IMR-90 (cell line): ENCODE measurements at regions not wholly inside any gene's neighbourhood (a gene's known extent, or its start where the extent isn't known, plus 50 kb on each side); places are given as distances from the start of the nearest gene placed in this dataset.

Experiments used
- ATAC-seq: fragments of 200-7000 bp; cut with Tn5 transposase; 2 replicates; pipeline ENCODE4 v1.9.1; 2020; ENCODE audit warnings: low read depth, mild to moderate bottlenecking, moderate library complexity
- BruUV-seq: library from RNA; stranded (reverse); fragments of 400-500 nt; replicated peaks from 2 replicates; lab custom pipeline; 2021; lab: Mats Ljungman, UMichigan
- CTCF ChIA-PET: fragments of 300-600 bp; formaldehyde crosslinking; extraction: SDS; loops from one replicate; lab custom pipeline; 2021; ENCODE audit warnings: antibody characterized with exemption; lab: Yijun Ruan, JAX
- POLR2A ChIA-PET: fragments of 300-600 bp; sonication (Branson Sonifier 250); formaldehyde crosslinking; loops from one replicate; lab custom pipeline; 2022; ENCODE audit warnings: antibody characterized with exemption; ENCODE audit not compliant: unreplicated experiment; lab: Charles Lee
- DNase-seq: peaks from one replicate; pipeline ENCODE4 v3.0.0; 2013
- H2AFZ ChIP-seq: replicated peaks from 2 replicates; pipeline ENCODE3; 2013; ENCODE audit warnings: low read length, mild to moderate bottlenecking; ENCODE audit not compliant: poor library complexity
- H2AK5ac ChIP-seq: 2 replicates; pipeline ENCODE4 v1.6.1; 2013; ENCODE audit warnings: low read depth, low read length, inconsistent platforms
- H2AK9ac ChIP-seq: replicated peaks from 2 replicates; pipeline ENCODE3; 2013; ENCODE audit warnings: mild to moderate bottlenecking, low read depth, low read length, moderate library complexity; ENCODE audit not compliant: poor library complexity
- H2BK120ac ChIP-seq: 2 replicates; pipeline ENCODE4 v1.6.1; 2013; ENCODE audit warnings: low read depth, low read length, inconsistent platforms
- H2BK15ac ChIP-seq: 3 replicates; pipeline ENCODE4 v1.6.1; 2013; ENCODE audit warnings: low read depth, low read length, inconsistent platforms
- H2BK20ac ChIP-seq: 2 replicates; pipeline ENCODE4 v1.6.1; 2013; ENCODE audit warnings: low read depth, mild to moderate bottlenecking, inconsistent platforms, low read length, moderate library complexity
- H2BK5ac ChIP-seq: 2 replicates; pipeline ENCODE4 v1.6.1; 2013; ENCODE audit warnings: mild to moderate bottlenecking, low read depth, low read length, inconsistent platforms; ENCODE audit not compliant: poor library complexity, severe bottlenecking
- H3K14ac ChIP-seq: replicated peaks from 2 replicates; pipeline ENCODE4 v1.6.1; 2013; ENCODE audit warnings: low read depth, low read length, inconsistent platforms
- H3K18ac ChIP-seq: 2 replicates; pipeline ENCODE4 v1.6.1; 2013; ENCODE audit warnings: low read depth, low read length, control low read depth
- H3K23ac ChIP-seq: 2 replicates; pipeline ENCODE4 v1.6.1; 2013; ENCODE audit warnings: low read depth, low read length, inconsistent platforms
- H3K27ac ChIP-seq: 2 replicates; pipeline ENCODE4 v1.5.1; 2013; ENCODE audit warnings: mild to moderate bottlenecking, control low read depth, low read length; ENCODE audit not compliant: insufficient read depth
- H3K27me3 ChIP-seq: 2 replicates; pipeline ENCODE4 v1.6.1; 2013; ENCODE audit warnings: low read length; ENCODE audit not compliant: control insufficient read depth, insufficient read depth
- H3K36me3 ChIP-seq: 2 replicates; pipeline ENCODE4 v1.6.1; 2013; ENCODE audit warnings: low read length, mixed read lengths; ENCODE audit not compliant: control insufficient read depth, insufficient read depth
- H3K4ac ChIP-seq: 2 replicates; pipeline ENCODE4 v1.6.1; 2013; ENCODE audit warnings: low read depth, low read length, inconsistent platforms
- H3K4me1 ChIP-seq: 2 replicates; pipeline ENCODE4 v1.6.1; 2013; ENCODE audit warnings: low read length, mixed read lengths; ENCODE audit not compliant: control insufficient read depth, insufficient read depth
- H3K4me2 ChIP-seq: 2 replicates; pipeline ENCODE4 v1.6.1; 2013; ENCODE audit warnings: low read depth, mild to moderate bottlenecking, control low read depth, low read length, moderate library complexity
- H3K4me3 ChIP-seq: 2 replicates; pipeline ENCODE4 v1.5.1; 2013; ENCODE audit warnings: low read depth, mild to moderate bottlenecking, control low read depth, low read length, moderate library complexity; ENCODE audit not compliant: insufficient read depth
- H3K56ac ChIP-seq: 2 replicates; pipeline ENCODE4 v1.6.1; 2013; ENCODE audit warnings: low read length, inconsistent platforms; ENCODE audit not compliant: insufficient read depth; ENCODE audit errors: extremely low read depth
- H3K79me1 ChIP-seq, 2 experiments: 2 replicates each; pipeline ENCODE4 v1.6.1; 2013; ENCODE audit warnings: low read length in 2 of 2, inconsistent platforms in 1 of 2, low read depth in 1 of 2
- H3K9ac ChIP-seq: 2 replicates; pipeline ENCODE4 v1.6.1; 2013; ENCODE audit warnings: low read depth, low read length, control low read depth
- H3K9me1 ChIP-seq: 2 replicates; pipeline ENCODE4 v1.6.1; 2013; ENCODE audit warnings: low read length, inconsistent platforms; ENCODE audit not compliant: insufficient read depth
- H3K9me3 ChIP-seq: 2 replicates; pipeline ENCODE4 v1.6.1; 2013; ENCODE audit warnings: low read length; ENCODE audit not compliant: control insufficient read depth, insufficient read depth
- H4K20me1 ChIP-seq: 2 replicates; pipeline ENCODE4 v1.6.1; 2013; ENCODE audit warnings: low read length, inconsistent platforms; ENCODE audit not compliant: insufficient read depth
- H4K5ac ChIP-seq: 2 replicates; pipeline ENCODE4 v1.6.1; 2013; ENCODE audit warnings: mild to moderate bottlenecking, low read depth, low read length, control low read depth
- H4K8ac ChIP-seq, 2 experiments: 2 replicates each; pipeline ENCODE4 v1.6.1; 2013; ENCODE audit warnings: low read depth in 2 of 2, low read length in 2 of 2, control low read depth in 1 of 2, inconsistent platforms in 1 of 2
- H4K91ac ChIP-seq: 2 replicates; pipeline ENCODE4 v1.6.1; 2013; ENCODE audit warnings: low read depth, low read length, inconsistent platforms; ENCODE audit not compliant: insufficient read depth
- MAZ ChIP-seq: IDR thresholded peaks from 2 replicates; pipeline ENCODE4 v1.6.1; 2012; ENCODE audit warnings: low read depth, mild to moderate bottlenecking, low read length, improper control_type of control experiment, moderate library complexity, borderline replicate concordance
- RCOR1 ChIP-seq: IDR thresholded peaks from 2 replicates; pipeline ENCODE4 v1.6.1; 2012; ENCODE audit warnings: mild to moderate bottlenecking, low read length, improper control_type of control experiment; ENCODE audit not compliant: insufficient replicate concordance
- WGBS, 2 experiments: methylation state at CpG; one replicate each; pipeline versions ENCODE4 v1.1.5 to v1.1.7; 2013; ENCODE audit warnings: missing lambda C conversion rate in 2 of 2; ENCODE audit not compliant: insufficient read length in 1 of 2; ENCODE audit errors: extremely low coverage in 2 of 2; 5-methylcytosine and 5-hydroxymethylcytosine counted together
- dilution Hi-C: fragments of 300-500 bp; cut with HindIII; formaldehyde crosslinking; loops from one replicate; pipeline ENCODE4 v1.14.3; 2018; ENCODE audit warnings: low sequenced_read_pairs; ENCODE audit not compliant: unreplicated experiment
- in situ Hi-C: fragments of 300-500 bp; cut with MboI; formaldehyde crosslinking; loops from 3 replicates; pipeline ENCODE4 v1.14.3; 2019; ENCODE audit warnings: low sequenced_read_pairs, inconsistent platforms, mixed read lengths
- intact Hi-C: fragments of 100-400 bp; cut with micrococcal nuclease; formaldehyde crosslinking; loops from 2 replicates; pipeline ENCODE4 v1.10.0; 2022

GRCh38 chr10:28151636-28152035, 151.2 kb downstream of the MPP7 start:
- Histone ChIP-seq H2BK15ac (no peak overlapping the region), H3K4ac (no peak overlapping the region), H3K9me1 (no peaks in the 10 kb centered on the region), H3K27ac (no peak overlapping the region), H3K9me3 (no peaks in the 10 kb centered on the region), H2AK9ac (no peak overlapping the region), H4K8ac (no peak overlapping the region), H3K56ac (no peak overlapping the region), H2BK20ac (no peak overlapping the region), H3K4me3 (no peak overlapping the region), H2BK5ac (no peak overlapping the region), H3K14ac (no peak overlapping the region; the same call in 1 of the 2 replicates), H4K5ac (no peak overlapping the region), H4K20me1 (no peaks in the 10 kb centered on the region), H2BK120ac (no peak overlapping the region), H3K18ac (no peak overlapping the region), H3K23ac (no peak overlapping the region), H2AK5ac (no peak overlapping the region), H3K4me1 (no peaks in the 10 kb centered on the region), H3K36me3 (no peaks in the 10 kb centered on the region), H3K79me1 (no peaks in the 10 kb centered on the region), H4K91ac (no peak overlapping the region), H3K4me2 (no peak overlapping the region), H3K9ac (no peak overlapping the region), H2AFZ (no peak overlapping the region), H3K27me3 (no peaks in the 10 kb centered on the region)
- POLR2A ChIA-PET = no interaction called here
- no peak for DNase-seq
- in situ Hi-C loops (no loop called here), dilution Hi-C loops (no loop called here), intact Hi-C loops (no loop called here)
- BruUV-seq = no TSS peak
- WGBS, 2 experiments = no CpG with 5 or more reads among the region's 3 CpGs
- CTCF ChIA-PET = no interaction called here
- ATAC-seq = no peak
- TF ChIP-seq MAZ (no peak), RCOR1 (no peak)
